SJSA1 (cell line): ENCODE measurements at regions not wholly inside any gene's neighbourhood (a gene's known extent, or its start where the extent isn't known, plus 50 kb on each side); places are given as distances from the start of the nearest gene placed in this dataset.
A peak's percentile ranks its signal among the peaks of the same experiment; 100 is the strongest.

Source experiments
- DNase-seq, 2 experiments: peaks; one replicate each; pipeline ENCODE4 v3.0.0-alpha.2; 2015 to 2020; ENCODE audit warnings: low spot score in 2 of 2, low read depth in 1 of 2
- H3K27ac ChIP-seq: fragments of 250-450 bp; sonication (Bioruptor Pico); 2 replicates; pipeline ENCODE4 v1.5.1; 2020; ENCODE audit warnings: mild to moderate bottlenecking, moderate library complexity
- H3K27me3 ChIP-seq: fragments of 250-450 bp; sonication (Bioruptor Pico); replicated peaks from 2 replicates; pipeline ENCODE4 v1.5.1; 2020; ENCODE audit warnings: mild to moderate bottlenecking, moderate library complexity
- H3K36me3 ChIP-seq: fragments of 250-450 bp; sonication (Bioruptor Pico); 2 replicates; pipeline ENCODE4 v1.5.1; 2020; ENCODE audit warnings: mild to moderate bottlenecking
- H3K4me1 ChIP-seq: fragments of 250-450 bp; sonication (Bioruptor Pico); replicated peaks from 2 replicates; pipeline ENCODE4 v1.6.1; 2021; ENCODE audit warnings: mild to moderate bottlenecking
- H3K4me3 ChIP-seq: fragments of 250-450 bp; sonication (Bioruptor Pico); 2 replicates; pipeline ENCODE4 v1.5.1; 2020; ENCODE audit warnings: mild to moderate bottlenecking
- H3K9me3 ChIP-seq: fragments of 250-450 bp; sonication (Bioruptor Pico); replicated peaks from 2 replicates; pipeline ENCODE4 v1.5.1; 2020; ENCODE audit warnings: mild to moderate bottlenecking

DNA sequence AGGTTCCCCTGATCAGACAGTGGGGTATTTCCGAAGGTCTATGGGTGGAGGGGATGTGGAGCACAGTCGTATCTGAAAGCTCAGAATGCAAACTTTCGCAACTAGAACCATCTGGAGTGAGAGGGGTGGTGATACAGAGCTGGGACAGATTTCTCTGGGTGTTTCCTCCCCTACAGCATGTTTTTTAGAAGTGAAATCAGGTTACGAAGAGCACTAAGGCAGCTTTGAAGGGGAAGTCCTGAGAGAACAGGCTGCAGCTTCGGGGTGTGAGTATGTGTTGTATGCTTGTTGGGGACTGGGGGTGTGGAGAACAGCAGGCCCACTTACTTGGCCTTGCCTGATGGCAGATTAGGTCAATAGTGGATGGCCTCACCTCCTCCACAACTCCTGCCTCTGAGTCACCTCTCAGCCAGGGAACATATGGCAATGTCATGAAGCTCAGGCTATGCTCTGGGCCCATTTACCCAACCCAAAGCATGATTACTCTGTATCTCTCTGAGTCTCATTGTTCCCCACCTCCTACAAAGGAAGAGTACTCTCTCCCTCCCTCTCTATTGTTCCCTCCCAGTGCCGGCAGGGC, 107.2 kb upstream of the RASGRP1 start:
- H3K27me3 ChIP-seq: peaks cover 6% of the 10 kb centered on the region; the same call in 1 of the 2 replicates
- no peaks in the 10 kb centered on the region for H3K9me3 ChIP-seq
- H3K36me3 ChIP-seq: no peaks in the 10 kb centered on the region
- no peak for DNase-seq
- H3K27ac ChIP-seq: no peak overlapping the region
- no peaks in the 10 kb centered on the region for H3K4me1 ChIP-seq
- H3K4me3 ChIP-seq: no peak overlapping the region

GRCh38 chr15:38672273-38672672, 107.7 kb upstream of the RASGRP1 start:
- H3K36me3 ChIP-seq: no peaks in the 10 kb centered on the region
- H3K9me3 ChIP-seq: no peaks in the 10 kb centered on the region
- H3K4me1 ChIP-seq: no peaks in the 10 kb centered on the region
- DNase-seq: no peak
- H3K27me3 ChIP-seq: peaks cover 9% of the 10 kb centered on the region; the same call in 1 of the 2 replicates
- H3K27ac ChIP-seq: no peak overlapping the region
- no peak overlapping the region for H3K4me3 ChIP-seq

- no peak for DNase-seq
- Histone ChIP-seq H3K9me3 (no peaks in the 10 kb centered on the region), H3K27ac (no peak overlapping the region), H3K4me3 (no peak overlapping the region), H3K27me3 (peaks cover 9% of the 10 kb centered on the region; the same call in 1 of the 2 replicates), H3K4me1 (no peaks in the 10 kb centered on the region), H3K36me3 (no peaks in the 10 kb centered on the region)
These were observed 108.4 kb upstream of the RASGRP1 start for GRCh38 chr15:38672814-38673670.

DNA sequence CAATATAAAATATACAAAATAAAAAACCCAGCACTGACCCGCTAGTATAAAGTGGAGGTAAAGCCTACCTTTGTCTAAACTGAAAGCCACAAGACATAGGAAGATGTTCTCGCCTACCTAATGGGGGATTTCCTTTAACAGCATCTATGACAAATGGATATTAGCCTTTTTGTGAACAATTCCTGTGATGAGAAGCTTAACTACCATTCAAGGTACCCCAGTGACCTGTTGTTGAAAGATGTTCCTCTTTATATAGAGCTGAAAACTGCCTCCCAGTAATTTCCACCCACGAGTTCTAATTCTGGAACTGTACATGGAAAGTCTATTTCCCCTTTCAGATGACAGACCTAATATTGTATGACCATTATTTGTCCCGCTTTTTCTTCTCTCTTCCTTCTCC, 109.8 kb upstream of the RASGRP1 start:
- Histone ChIP-seq H3K4me3 (no peak overlapping the region), H3K27me3 (peaks cover 6% of the 10 kb centered on the region; the same call in 1 of the 2 replicates), H3K9me3 (no peaks in the 10 kb centered on the region), H3K4me1 (no peaks in the 10 kb centered on the region), H3K36me3 (no peaks in the 10 kb centered on the region), H3K27ac (no peak overlapping the region)
- no peak for DNase-seq

DNA sequence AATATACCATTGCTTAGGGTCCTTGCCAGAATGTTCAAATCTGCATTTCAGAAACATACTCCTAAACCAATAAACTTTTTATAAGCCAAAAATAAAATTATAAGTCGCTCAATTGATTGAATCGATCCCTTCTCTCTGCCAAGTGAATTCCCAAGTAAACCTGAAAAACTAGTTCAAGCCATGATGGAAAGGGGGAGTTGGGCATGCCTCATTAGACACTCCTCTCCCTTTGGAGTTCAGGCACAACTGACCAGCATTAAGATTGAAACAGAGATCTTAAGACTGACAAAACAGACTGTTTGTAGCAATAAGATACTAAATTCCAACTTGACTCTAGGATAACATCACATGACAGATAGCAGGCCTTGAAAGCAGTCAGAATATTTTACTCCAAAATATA, 113.7 kb upstream of the RASGRP1 start:
- peaks cover 6% of the 10 kb centered on the region; the same call in 1 of the 2 replicates for H3K27me3 ChIP-seq
- H3K9me3 ChIP-seq: no peaks in the 10 kb centered on the region
- no peak overlapping the region for H3K4me3 ChIP-seq
- no peaks in the 10 kb centered on the region for H3K36me3 ChIP-seq
- no peak overlapping the region for H3K27ac ChIP-seq
- DNase-seq: no peak
- no peaks in the 10 kb centered on the region for H3K4me1 ChIP-seq

DNA sequence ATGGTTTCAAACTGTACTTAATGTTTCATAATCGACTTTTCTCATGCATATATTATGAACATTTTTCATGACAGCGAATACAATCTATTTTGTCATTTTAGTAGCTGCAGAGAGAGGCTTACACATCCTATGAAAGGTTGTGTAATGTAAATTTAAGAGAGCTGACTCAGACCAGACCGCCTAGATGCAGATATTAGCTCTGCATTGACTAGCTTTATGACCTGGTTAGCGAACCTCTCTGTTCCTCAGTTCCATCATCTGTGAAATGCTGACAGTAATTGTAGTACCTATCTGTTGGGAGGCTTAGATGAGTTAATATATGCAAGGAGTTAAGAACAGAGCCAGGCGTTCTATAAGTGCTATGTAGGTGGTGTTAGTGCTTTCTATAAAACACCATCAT, 116.2 kb upstream of the RASGRP1 start:
- peaks cover 6% of the 10 kb centered on the region; the same call in 1 of the 2 replicates for H3K27me3 ChIP-seq
- no peak overlapping the region for H3K4me3 ChIP-seq
- no peaks in the 10 kb centered on the region for H3K36me3 ChIP-seq
- DNase-seq: no peak
- no peaks in the 10 kb centered on the region for H3K9me3 ChIP-seq
- no peaks in the 10 kb centered on the region for H3K4me1 ChIP-seq
- H3K27ac ChIP-seq: no peak overlapping the region

DNA sequence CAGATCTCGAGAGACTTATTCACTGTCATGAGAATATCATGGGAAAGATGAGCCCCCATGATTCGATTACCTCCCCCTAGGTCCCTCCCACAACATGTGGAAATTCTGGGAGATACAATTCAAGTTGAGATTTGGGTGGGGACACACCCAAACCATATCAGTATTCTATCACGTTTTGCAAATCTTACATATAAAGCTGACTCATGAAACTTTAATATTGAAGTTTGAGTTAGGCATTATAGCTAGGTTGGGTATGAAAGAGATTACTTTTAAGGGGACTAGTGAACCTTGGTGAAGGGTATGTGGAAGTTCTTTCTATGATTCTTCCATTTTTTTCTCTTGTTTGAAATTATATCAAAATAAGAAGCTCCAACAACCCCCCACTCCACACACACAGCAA, 117.7 kb upstream of the RASGRP1 start:
- no peak overlapping the region for H3K4me3 ChIP-seq
- no peaks in the 10 kb centered on the region for H3K4me1 ChIP-seq
- H3K9me3 ChIP-seq: no peaks in the 10 kb centered on the region
- no peaks in the 10 kb centered on the region; the same call in 1 of the 2 replicates for H3K27me3 ChIP-seq
- no peak for DNase-seq
- H3K27ac ChIP-seq: no peak overlapping the region
- H3K36me3 ChIP-seq: no peaks in the 10 kb centered on the region

GRCh38 chr15:38682861-38683260, 118.2 kb upstream of the RASGRP1 start:
- H3K4me1 ChIP-seq: no peaks in the 10 kb centered on the region
- H3K27me3 ChIP-seq: no peaks in the 10 kb centered on the region; the same call in 1 of the 2 replicates
- DNase-seq: no peak
- H3K4me3 ChIP-seq: no peak overlapping the region
- H3K27ac ChIP-seq: no peak overlapping the region
- no peaks in the 10 kb centered on the region for H3K9me3 ChIP-seq
- H3K36me3 ChIP-seq: no peaks in the 10 kb centered on the region

DNA sequence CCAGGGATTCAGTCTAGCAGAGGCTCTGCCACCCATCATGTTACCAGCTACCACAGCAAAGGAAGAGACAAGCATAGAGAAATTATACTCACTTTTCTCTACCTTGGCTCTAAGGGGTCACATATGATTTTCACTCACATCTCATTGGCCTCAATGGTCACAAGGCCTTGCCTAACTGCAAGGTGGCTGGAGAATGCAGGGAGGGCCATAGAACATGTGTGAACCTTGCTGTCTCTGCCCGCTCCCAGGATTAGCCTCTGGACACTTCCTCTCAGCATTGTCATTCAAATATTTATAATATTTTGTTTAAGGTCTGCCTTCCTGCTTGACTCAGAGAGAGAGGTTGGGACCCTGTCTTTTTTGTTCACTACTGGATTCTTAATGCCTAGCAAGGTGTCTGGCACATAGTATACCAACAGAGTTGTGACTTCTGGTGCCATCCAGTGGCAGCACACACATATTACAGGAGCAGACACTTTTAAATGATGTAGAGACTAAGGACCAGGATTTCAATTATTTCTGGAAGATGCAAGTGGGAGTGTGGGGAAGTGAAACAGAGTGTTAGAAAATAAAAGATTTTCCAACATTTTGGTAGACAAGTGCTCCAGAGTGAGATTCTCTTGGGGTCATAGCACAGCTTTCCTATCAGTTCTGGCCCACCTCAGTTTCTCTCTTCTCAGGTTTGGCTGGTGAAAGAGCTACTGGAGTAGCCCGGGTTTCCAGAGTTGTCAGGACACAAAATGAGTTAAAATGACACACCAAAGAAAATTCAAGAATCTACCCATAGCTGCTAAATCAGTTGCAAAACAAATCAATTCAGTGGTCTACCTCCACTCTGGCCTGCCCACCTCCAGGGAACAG, 119.0 kb upstream of the RASGRP1 start:
- no peaks in the 10 kb centered on the region for H3K36me3 ChIP-seq
- peak; percentile 33 to 53 for DNase-seq

DNA sequence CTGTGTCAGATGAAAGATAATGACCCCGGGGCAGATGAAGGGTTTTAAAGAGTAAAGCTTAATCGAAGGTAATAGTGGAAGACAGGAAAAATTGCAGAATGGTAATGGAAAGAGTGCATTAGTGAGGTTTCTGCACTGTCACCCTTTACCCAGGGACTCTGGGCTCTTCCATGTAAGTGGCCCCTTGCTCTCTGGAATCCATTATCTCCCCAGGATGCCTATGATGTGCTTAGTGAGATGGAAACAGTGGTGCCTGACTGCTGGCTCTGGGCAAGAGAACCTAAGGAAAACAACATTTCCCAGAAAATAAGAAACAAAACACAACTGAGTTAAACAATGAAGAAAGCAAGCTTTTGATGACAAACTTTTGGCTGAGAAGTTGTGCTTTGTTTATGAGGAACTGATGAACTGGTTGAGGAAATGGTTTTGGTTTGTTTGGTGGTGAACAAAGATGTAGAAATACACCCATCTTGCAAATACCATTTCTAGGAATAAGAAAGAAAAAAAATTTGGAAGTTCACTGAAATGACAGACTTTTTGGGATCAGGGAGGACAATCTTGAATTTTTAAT, 119.9 kb upstream of the RASGRP1 start:
- no peaks in the 10 kb centered on the region for H3K36me3 ChIP-seq
- no peak overlapping the region for H3K4me3 ChIP-seq
- no peak overlapping the region for H3K27ac ChIP-seq
- H3K4me1 ChIP-seq: no peaks in the 10 kb centered on the region
- H3K27me3 ChIP-seq: no peaks in the 10 kb centered on the region
- no peak for DNase-seq
- H3K9me3 ChIP-seq: no peaks in the 10 kb centered on the region

More for the DNA sequence above, 119.0 kb upstream of the RASGRP1 start:
- no peaks in the 10 kb centered on the region for H3K27me3 ChIP-seq
- H3K9me3 ChIP-seq: no peaks in the 10 kb centered on the region
- H3K4me1 ChIP-seq: no peaks in the 10 kb centered on the region
- H3K27ac ChIP-seq: no peak overlapping the region
- no peak overlapping the region for H3K4me3 ChIP-seq

DNA sequence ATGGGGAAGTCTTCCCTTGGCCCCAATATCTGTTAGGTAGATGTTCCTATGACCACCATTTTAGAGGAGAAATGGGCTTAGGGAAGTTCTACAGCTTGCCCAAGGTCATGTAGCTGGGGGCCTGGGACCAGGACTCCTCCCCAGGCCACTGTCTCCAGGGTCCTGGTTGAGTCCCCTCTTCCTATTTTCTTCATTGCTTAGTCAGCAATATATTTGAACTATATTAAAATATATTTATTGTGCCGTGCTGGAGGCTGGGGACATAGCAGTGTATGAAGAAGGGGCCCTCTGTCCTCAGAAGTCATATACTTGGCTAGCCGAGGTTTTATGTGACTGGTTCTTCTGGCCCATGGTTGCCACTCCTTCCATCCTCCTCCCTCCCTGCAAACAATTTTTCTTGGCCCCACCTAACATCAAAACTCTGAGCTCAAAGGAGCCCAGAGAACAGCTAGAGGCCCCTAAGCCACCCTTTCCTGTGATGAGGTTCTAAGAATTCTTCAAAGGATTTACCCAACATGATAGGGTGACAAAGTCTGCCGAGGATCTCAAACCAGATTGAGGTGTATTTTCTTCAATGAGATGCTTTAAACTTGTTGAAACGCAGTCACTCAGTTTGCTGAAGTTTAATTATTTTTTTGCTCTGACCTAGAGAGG, 121.2 kb upstream of the RASGRP1 start:
- Histone ChIP-seq H3K27ac (no peak overlapping the region), H3K4me1 (no peaks in the 10 kb centered on the region), H3K4me3 (no peak overlapping the region), H3K36me3 (no peaks in the 10 kb centered on the region), H3K27me3 (no peaks in the 10 kb centered on the region), H3K9me3 (no peaks in the 10 kb centered on the region)
- DNase-seq: no peak

DNA sequence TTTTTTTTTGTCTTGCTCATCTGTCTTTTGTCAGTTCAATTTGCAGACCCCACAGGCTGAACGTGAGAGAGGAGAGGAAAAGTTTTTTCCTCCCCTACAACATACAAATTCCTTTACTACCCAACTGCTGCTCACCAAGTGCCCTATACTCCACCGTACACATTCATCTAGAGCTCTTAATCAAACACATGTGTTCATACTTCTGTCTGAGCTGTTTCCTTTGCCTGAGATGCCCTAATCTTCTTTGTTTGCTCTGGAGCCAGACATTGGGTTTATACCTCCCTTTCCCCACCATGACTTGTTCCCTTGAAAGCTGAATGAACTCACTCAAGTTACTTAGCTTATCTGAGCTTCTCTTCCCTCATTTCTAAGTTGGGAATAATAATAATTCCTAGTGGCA, 122.7 kb upstream of the RASGRP1 start:
- Histone ChIP-seq H3K36me3 (no peaks in the 10 kb centered on the region), H3K9me3 (no peaks in the 10 kb centered on the region), H3K4me1 (no peaks in the 10 kb centered on the region), H3K4me3 (no peak overlapping the region), H3K27me3 (no peaks in the 10 kb centered on the region), H3K27ac (no peak overlapping the region)
- DNase-seq: peak in 1 of 2 experiments; percentile 11
